Ishikawa (cell line): ENCODE measurements at regions not wholly inside any gene's neighbourhood (a gene's known extent, or its start where the extent isn't known, plus 50 kb on each side); places are given as distances from the start of the nearest gene placed in this dataset.

Source experiments
- CEBPB ChIP-seq: IDR thresholded peaks from 2 replicates; pipeline ENCODE4 v1.6.1; 2012
- CREB1 ChIP-seq: IDR thresholded peaks from 2 replicates; pipeline ENCODE4 v1.6.1; 2012; ENCODE audit warnings: low read depth
- EGR1 ChIP-seq: IDR thresholded peaks from 2 replicates; pipeline ENCODE4 v1.6.1; 2012
- EP300 ChIP-seq: IDR thresholded peaks from 2 replicates; pipeline ENCODE4 v1.6.1; 2012; ENCODE audit warnings: borderline replicate concordance
- FOXM1 ChIP-seq: IDR thresholded peaks from 2 replicates; pipeline ENCODE4 v1.6.1; 2012; ENCODE audit warnings: low read depth, borderline replicate concordance
- MAX ChIP-seq: IDR thresholded peaks from 2 replicates; pipeline ENCODE4 v1.6.1; 2012
- NFIC ChIP-seq: IDR thresholded peaks from 2 replicates; pipeline ENCODE4 v1.6.1; 2012
- RAD21 ChIP-seq: IDR thresholded peaks from 2 replicates; pipeline ENCODE4 v1.6.1; 2012; ENCODE audit warnings: low read depth
- REST ChIP-seq: IDR thresholded peaks from 2 replicates; pipeline ENCODE4 v1.6.1; 2012; ENCODE audit warnings: low read depth, mild to moderate bottlenecking
- TAF1 ChIP-seq: IDR thresholded peaks from 2 replicates; pipeline ENCODE4 v1.6.1; 2012; ENCODE audit warnings: low read depth, mild to moderate bottlenecking
- TCF12 ChIP-seq: IDR thresholded peaks from 2 replicates; pipeline ENCODE4 v1.6.1; 2012; ENCODE audit warnings: low read depth
- TEAD4 ChIP-seq: IDR thresholded peaks from 2 replicates; pipeline ENCODE4 v1.6.1; 2012
- YY1 ChIP-seq: IDR thresholded peaks from 2 replicates; pipeline ENCODE4 v1.6.1; 2012; ENCODE audit warnings: low read depth
- ZBTB7A ChIP-seq: IDR thresholded peaks from 2 replicates; pipeline ENCODE4 v1.6.1; 2012; ENCODE audit warnings: low read depth
- TF ChIP-seq, protein P1 (sequence below): IDR thresholded peaks from 2 replicates; pipeline ENCODE4 v1.6.1; 2012

DNA sequence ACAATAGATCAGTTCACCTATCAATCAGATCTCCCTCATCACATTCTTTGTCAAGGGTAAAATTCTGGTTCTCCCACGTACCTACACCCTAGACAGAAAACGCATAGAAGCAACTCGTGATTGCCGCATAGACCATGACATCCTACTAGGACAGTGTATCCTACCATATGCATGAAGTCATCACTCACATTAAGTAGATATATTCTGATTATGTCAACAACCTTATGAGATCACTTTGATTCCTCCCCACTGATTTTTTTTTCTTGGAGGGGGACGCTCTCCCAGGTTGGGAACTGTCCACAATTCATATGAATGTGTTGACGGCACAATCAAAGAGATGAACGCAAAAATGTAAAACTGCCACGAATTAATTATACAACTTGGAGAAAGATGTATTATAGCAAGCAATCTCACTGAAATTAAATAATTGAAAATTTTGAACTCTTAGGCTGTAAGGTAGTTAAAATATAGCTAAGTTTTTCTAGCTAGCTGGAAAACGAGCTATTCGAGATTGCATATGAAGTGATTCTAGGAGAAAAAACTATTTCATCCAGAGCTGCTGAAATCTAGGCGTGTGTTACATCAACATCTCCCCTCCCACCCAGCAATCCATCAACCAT, 82.5 kb upstream of the CCDC28A start:
- TF ChIP-seq TCF12, result no peak
- no peak for TF ChIP-seq MAX
- TF ChIP-seq REST, result no peak
- TF ChIP-seq NFIC, result no peak
- TF ChIP-seq RAD21, result no peak
- TF ChIP-seq YY1, result no peak
- no peak for TF ChIP-seq TAF1
- TF ChIP-seq CREB1, result no peak
- no peak for TF ChIP-seq EP300
- TF ChIP-seq, protein P1, sequence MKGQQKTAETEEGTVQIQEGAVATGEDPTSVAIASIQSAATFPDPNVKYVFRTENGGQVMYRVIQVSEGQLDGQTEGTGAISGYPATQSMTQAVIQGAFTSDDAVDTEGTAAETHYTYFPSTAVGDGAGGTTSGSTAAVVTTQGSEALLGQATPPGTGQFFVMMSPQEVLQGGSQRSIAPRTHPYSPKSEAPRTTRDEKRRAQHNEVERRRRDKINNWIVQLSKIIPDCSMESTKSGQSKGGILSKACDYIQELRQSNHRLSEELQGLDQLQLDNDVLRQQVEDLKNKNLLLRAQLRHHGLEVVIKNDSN, result no peak
- no peak for TF ChIP-seq TEAD4

GRCh38 chr6:138691595-138692057, 81.9 kb upstream of the CCDC28A start:
- TF ChIP-seq MAX (no peak), EGR1 (no peak), TEAD4 (no peak), YY1 (no peak), NFIC (no peak), TAF1 (no peak), RAD21 (no peak), CEBPB (no peak), REST (no peak), TCF12 (no peak), EP300 (no peak)
- TF ChIP-seq, protein P1, result no peak

DNA sequence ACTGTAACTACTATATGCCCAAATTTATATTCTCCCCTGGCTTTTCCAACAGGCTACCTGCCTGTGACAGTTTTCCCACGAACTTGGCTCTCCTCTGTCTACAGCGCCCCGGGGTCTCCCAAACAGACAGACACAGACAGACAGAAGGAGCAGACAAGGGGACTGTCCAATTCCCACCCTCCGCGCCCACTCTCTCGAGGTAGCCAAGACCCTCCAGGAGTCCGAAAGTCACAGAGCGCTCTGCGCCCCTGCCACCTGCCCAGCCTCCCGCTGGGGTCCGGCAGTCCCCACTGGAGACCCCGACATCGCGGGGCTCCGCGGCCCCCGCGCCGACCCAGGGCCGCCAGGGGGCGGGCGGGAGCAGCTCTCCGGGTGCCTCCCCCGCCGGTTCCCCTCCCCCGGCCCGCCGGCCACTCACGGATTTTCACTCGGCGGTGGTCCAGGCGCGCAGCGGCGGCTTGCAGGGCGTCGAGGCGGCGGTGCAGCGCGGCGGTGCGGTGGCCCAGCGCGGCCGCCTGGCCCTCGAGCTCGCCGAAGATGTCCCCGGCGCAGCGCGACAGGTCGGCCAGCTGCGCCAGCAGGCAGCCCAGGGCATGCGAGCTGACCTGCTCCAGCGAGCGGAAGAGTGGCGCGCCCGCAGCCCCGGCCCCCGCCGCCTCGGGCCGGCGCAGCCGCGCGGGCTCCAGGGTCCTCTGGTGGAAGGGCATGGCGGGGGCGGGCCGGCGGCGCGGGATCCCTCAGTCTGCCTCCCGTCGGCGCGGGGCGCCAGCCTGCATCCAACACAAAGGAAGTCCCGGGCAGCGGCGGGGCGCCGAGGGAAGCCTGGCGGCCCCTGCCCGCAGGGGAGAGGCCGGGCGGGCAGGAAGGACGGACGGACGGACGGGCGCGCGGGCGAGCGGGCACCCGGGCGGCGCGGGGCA, 81.3 kb upstream of the CCDC28A start:
- 0 out of 2 replicates have a peak, but pooled peaks have one; percentile 23 for TF ChIP-seq EGR1
- peak; percentile 99 for TF ChIP-seq ZBTB7A
- no peak for TF ChIP-seq NFIC

DNA sequence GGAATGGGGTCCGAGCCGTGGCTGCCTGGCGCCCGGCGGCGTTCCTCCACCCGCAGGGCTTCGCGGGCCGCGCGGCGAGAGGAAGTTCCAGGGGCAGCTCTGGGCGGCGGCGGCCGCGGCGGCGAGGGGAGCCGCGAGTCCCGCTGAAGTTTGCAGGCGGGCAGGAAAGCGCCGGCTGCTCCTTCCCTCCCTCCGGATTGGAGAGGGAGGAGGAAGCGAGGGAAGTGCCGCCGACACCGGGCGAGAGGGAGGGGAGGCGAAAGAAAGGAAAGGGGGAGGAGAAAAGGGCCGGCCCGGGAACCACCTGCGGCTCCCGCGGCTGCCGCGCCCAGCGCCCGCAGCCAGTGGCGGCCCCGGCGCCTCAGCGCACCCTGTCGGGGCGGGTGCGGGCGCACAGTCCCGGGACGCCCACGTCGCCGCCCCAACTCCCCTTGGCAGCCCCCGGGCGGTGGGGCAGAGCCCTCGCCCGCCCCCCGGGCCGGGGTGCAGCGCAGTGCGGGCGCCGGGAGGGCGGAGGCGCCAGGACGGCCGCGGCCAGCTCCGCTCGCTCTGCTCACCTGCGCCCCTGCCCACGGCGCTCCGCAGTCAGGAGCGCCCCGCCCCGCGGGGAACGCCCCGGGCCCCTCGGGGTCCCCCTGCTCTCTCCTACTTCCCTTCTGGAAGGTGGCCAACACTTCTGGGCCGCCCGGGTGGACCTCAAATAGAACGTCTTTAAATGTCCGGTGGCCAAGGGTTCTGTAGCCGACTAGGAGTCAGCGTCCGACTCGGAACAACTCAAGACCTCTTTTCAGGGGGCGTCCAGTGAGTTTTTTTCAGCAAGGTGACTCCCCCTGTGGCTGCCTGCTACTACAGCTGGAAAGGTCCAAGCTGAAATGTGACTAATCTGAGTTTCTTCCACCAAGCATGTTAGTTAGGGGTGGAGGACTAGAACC, 80.3 kb upstream of the CCDC28A start:
- TF ChIP-seq CREB1, result no peak
- peak; percentile 32; the same call in 1 of the 2 replicates for TF ChIP-seq TAF1
- TF ChIP-seq FOXM1, result no peak
- 0 out of 2 replicates have a peak, but pooled peaks have one; percentile 33 for TF ChIP-seq TEAD4
- TF ChIP-seq MAX, result peak; percentile 43; the same call in 1 of the 2 replicates
- no peak for TF ChIP-seq EGR1
- TF ChIP-seq NFIC, result peak; percentile 47
- TF ChIP-seq CEBPB, result no peak
- TF ChIP-seq RAD21, result 0 out of 2 replicates have a peak, but pooled peaks have one; percentile 5
- 0 out of 2 replicates have a peak, but pooled peaks have one; percentile 12 for TF ChIP-seq YY1
- peak; percentile 5; the same call in 1 of the 2 replicates for TF ChIP-seq ZBTB7A
- no peak for TF ChIP-seq REST
- no peak; the same call in 1 of the 2 replicates for TF ChIP-seq EP300
- TF ChIP-seq, protein P1, result peak; percentile 11; the same call in 1 of the 2 replicates
